IMR-90 (cell line): ENCODE measurements at regions not wholly inside any gene's neighbourhood (a gene's known extent, or its start where the extent isn't known, plus 50 kb on each side); places are given as distances from the start of the nearest gene placed in this dataset.

Experiments used
- ATAC-seq: fragments of 200-7000 bp; cut with Tn5 transposase; 2 replicates; pipeline ENCODE4 v1.9.1; 2020; ENCODE audit warnings: low read depth, mild to moderate bottlenecking, moderate library complexity
- BruUV-seq: library from RNA; stranded (reverse); fragments of 400-500 nt; replicated peaks from 2 replicates; lab custom pipeline; 2021; lab: Mats Ljungman, UMichigan
- CTCF ChIA-PET: fragments of 300-600 bp; formaldehyde crosslinking; extraction: SDS; loops from one replicate; lab custom pipeline; 2021; ENCODE audit warnings: antibody characterized with exemption; lab: Yijun Ruan, JAX
- POLR2A ChIA-PET: fragments of 300-600 bp; sonication (Branson Sonifier 250); formaldehyde crosslinking; loops from one replicate; lab custom pipeline; 2022; ENCODE audit warnings: antibody characterized with exemption; ENCODE audit not compliant: unreplicated experiment; lab: Charles Lee
- DNase-seq: peaks from one replicate; pipeline ENCODE4 v3.0.0; 2013
- H2AFZ ChIP-seq: replicated peaks from 2 replicates; pipeline ENCODE3; 2013; ENCODE audit warnings: low read length, mild to moderate bottlenecking; ENCODE audit not compliant: poor library complexity
- H2AK5ac ChIP-seq: 2 replicates; pipeline ENCODE4 v1.6.1; 2013; ENCODE audit warnings: low read depth, low read length, inconsistent platforms
- H2AK9ac ChIP-seq: replicated peaks from 2 replicates; pipeline ENCODE3; 2013; ENCODE audit warnings: mild to moderate bottlenecking, low read depth, low read length, moderate library complexity; ENCODE audit not compliant: poor library complexity
- H2BK120ac ChIP-seq: 2 replicates; pipeline ENCODE4 v1.6.1; 2013; ENCODE audit warnings: low read depth, low read length, inconsistent platforms
- H2BK15ac ChIP-seq: 3 replicates; pipeline ENCODE4 v1.6.1; 2013; ENCODE audit warnings: low read depth, low read length, inconsistent platforms
- H2BK20ac ChIP-seq: 2 replicates; pipeline ENCODE4 v1.6.1; 2013; ENCODE audit warnings: low read depth, mild to moderate bottlenecking, inconsistent platforms, low read length, moderate library complexity
- H2BK5ac ChIP-seq: 2 replicates; pipeline ENCODE4 v1.6.1; 2013; ENCODE audit warnings: mild to moderate bottlenecking, low read depth, low read length, inconsistent platforms; ENCODE audit not compliant: poor library complexity, severe bottlenecking
- H3K14ac ChIP-seq: replicated peaks from 2 replicates; pipeline ENCODE4 v1.6.1; 2013; ENCODE audit warnings: low read depth, low read length, inconsistent platforms
- H3K18ac ChIP-seq: 2 replicates; pipeline ENCODE4 v1.6.1; 2013; ENCODE audit warnings: low read depth, low read length, control low read depth
- H3K23ac ChIP-seq: 2 replicates; pipeline ENCODE4 v1.6.1; 2013; ENCODE audit warnings: low read depth, low read length, inconsistent platforms
- H3K27ac ChIP-seq: 2 replicates; pipeline ENCODE4 v1.5.1; 2013; ENCODE audit warnings: mild to moderate bottlenecking, control low read depth, low read length; ENCODE audit not compliant: insufficient read depth
- H3K27me3 ChIP-seq: 2 replicates; pipeline ENCODE4 v1.6.1; 2013; ENCODE audit warnings: low read length; ENCODE audit not compliant: control insufficient read depth, insufficient read depth
- H3K36me3 ChIP-seq: 2 replicates; pipeline ENCODE4 v1.6.1; 2013; ENCODE audit warnings: low read length, mixed read lengths; ENCODE audit not compliant: control insufficient read depth, insufficient read depth
- H3K4ac ChIP-seq: 2 replicates; pipeline ENCODE4 v1.6.1; 2013; ENCODE audit warnings: low read depth, low read length, inconsistent platforms
- H3K4me1 ChIP-seq: 2 replicates; pipeline ENCODE4 v1.6.1; 2013; ENCODE audit warnings: low read length, mixed read lengths; ENCODE audit not compliant: control insufficient read depth, insufficient read depth
- H3K4me2 ChIP-seq: 2 replicates; pipeline ENCODE4 v1.6.1; 2013; ENCODE audit warnings: low read depth, mild to moderate bottlenecking, control low read depth, low read length, moderate library complexity
- H3K4me3 ChIP-seq: 2 replicates; pipeline ENCODE4 v1.5.1; 2013; ENCODE audit warnings: low read depth, mild to moderate bottlenecking, control low read depth, low read length, moderate library complexity; ENCODE audit not compliant: insufficient read depth
- H3K56ac ChIP-seq: 2 replicates; pipeline ENCODE4 v1.6.1; 2013; ENCODE audit warnings: low read length, inconsistent platforms; ENCODE audit not compliant: insufficient read depth; ENCODE audit errors: extremely low read depth
- H3K79me1 ChIP-seq, 2 experiments: 2 replicates each; pipeline ENCODE4 v1.6.1; 2013; ENCODE audit warnings: low read length in 2 of 2, inconsistent platforms in 1 of 2, low read depth in 1 of 2
- H3K9ac ChIP-seq: 2 replicates; pipeline ENCODE4 v1.6.1; 2013; ENCODE audit warnings: low read depth, low read length, control low read depth
- H3K9me1 ChIP-seq: 2 replicates; pipeline ENCODE4 v1.6.1; 2013; ENCODE audit warnings: low read length, inconsistent platforms; ENCODE audit not compliant: insufficient read depth
- H3K9me3 ChIP-seq: 2 replicates; pipeline ENCODE4 v1.6.1; 2013; ENCODE audit warnings: low read length; ENCODE audit not compliant: control insufficient read depth, insufficient read depth
- H4K20me1 ChIP-seq: 2 replicates; pipeline ENCODE4 v1.6.1; 2013; ENCODE audit warnings: low read length, inconsistent platforms; ENCODE audit not compliant: insufficient read depth
- H4K5ac ChIP-seq: 2 replicates; pipeline ENCODE4 v1.6.1; 2013; ENCODE audit warnings: mild to moderate bottlenecking, low read depth, low read length, control low read depth
- H4K8ac ChIP-seq, 2 experiments: 2 replicates each; pipeline ENCODE4 v1.6.1; 2013; ENCODE audit warnings: low read depth in 2 of 2, low read length in 2 of 2, control low read depth in 1 of 2, inconsistent platforms in 1 of 2
- H4K91ac ChIP-seq: 2 replicates; pipeline ENCODE4 v1.6.1; 2013; ENCODE audit warnings: low read depth, low read length, inconsistent platforms; ENCODE audit not compliant: insufficient read depth
- WGBS, 2 experiments: methylation state at CpG; one replicate each; pipeline versions ENCODE4 v1.1.5 to v1.1.7; 2013; ENCODE audit warnings: missing lambda C conversion rate in 2 of 2; ENCODE audit not compliant: insufficient read length in 1 of 2; ENCODE audit errors: extremely low coverage in 2 of 2; 5-methylcytosine and 5-hydroxymethylcytosine counted together
- dilution Hi-C: fragments of 300-500 bp; cut with HindIII; formaldehyde crosslinking; loops from one replicate; pipeline ENCODE4 v1.14.3; 2018; ENCODE audit warnings: low sequenced_read_pairs; ENCODE audit not compliant: unreplicated experiment
- in situ Hi-C: fragments of 300-500 bp; cut with MboI; formaldehyde crosslinking; loops from 3 replicates; pipeline ENCODE4 v1.14.3; 2019; ENCODE audit warnings: low sequenced_read_pairs, inconsistent platforms, mixed read lengths
- intact Hi-C: fragments of 100-400 bp; cut with micrococcal nuclease; formaldehyde crosslinking; loops from 2 replicates; pipeline ENCODE4 v1.10.0; 2022
- TF ChIP-seq, protein P1 (sequence below): conservative IDR thresholded peaks from 2 replicates; pipeline ENCODE4 v1.5.1; 2012; ENCODE audit warnings: mild to moderate bottlenecking, low read depth, low read length, improper control_type of control experiment

- peaks cover 13% of the 10 kb centered on the region for H3K4me1 ChIP-seq
- TF ChIP-seq, protein P1, sequence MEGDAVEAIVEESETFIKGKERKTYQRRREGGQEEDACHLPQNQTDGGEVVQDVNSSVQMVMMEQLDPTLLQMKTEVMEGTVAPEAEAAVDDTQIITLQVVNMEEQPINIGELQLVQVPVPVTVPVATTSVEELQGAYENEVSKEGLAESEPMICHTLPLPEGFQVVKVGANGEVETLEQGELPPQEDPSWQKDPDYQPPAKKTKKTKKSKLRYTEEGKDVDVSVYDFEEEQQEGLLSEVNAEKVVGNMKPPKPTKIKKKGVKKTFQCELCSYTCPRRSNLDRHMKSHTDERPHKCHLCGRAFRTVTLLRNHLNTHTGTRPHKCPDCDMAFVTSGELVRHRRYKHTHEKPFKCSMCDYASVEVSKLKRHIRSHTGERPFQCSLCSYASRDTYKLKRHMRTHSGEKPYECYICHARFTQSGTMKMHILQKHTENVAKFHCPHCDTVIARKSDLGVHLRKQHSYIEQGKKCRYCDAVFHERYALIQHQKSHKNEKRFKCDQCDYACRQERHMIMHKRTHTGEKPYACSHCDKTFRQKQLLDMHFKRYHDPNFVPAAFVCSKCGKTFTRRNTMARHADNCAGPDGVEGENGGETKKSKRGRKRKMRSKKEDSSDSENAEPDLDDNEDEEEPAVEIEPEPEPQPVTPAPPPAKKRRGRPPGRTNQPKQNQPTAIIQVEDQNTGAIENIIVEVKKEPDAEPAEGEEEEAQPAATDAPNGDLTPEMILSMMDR = no peak
- no peak overlapping the region for H4K8ac ChIP-seq
- no peaks in the 10 kb centered on the region for H3K79me1 ChIP-seq
- ATAC-seq (no peak), DNase-seq (no peak)
- H3K14ac ChIP-seq = no peak overlapping the region
- H3K9me1 ChIP-seq = peaks cover 27% of the 10 kb centered on the region
- peak overlapping the region; percentile 14; the same call in 1 of the 2 replicates for H2BK120ac ChIP-seq
- peak overlapping the region; percentile 20 for H3K4ac ChIP-seq
- H3K18ac ChIP-seq = no peak overlapping the region
- H2BK5ac ChIP-seq = no peak overlapping the region
- no CpG with 5 or more reads among the region's 2 CpGs for WGBS, 2 experiments
- CTCF ChIA-PET = no interaction called here
- peak overlapping the region; percentile 32; the same call in 1 of the 2 replicates for H4K91ac ChIP-seq
- dilution Hi-C loops = no loop called here
- no peak overlapping the region for H2AFZ ChIP-seq
- 0 out of 2 replicates have a peak overlapping the region, but pooled peaks have one; percentile 62 for H2BK20ac ChIP-seq
- no peak overlapping the region for H3K23ac ChIP-seq
- peak overlapping the region; percentile 56; the same call in 1 of the 2 replicates for H2AK5ac ChIP-seq
- H3K9me3 ChIP-seq = no peaks in the 10 kb centered on the region
- no peak overlapping the region for H4K5ac ChIP-seq
- H3K56ac ChIP-seq = no peak overlapping the region
- no peaks in the 10 kb centered on the region for H4K20me1 ChIP-seq
- POLR2A ChIA-PET = no interaction called here
- intact Hi-C loops = no loop called here
- no peak overlapping the region for H3K4me2 ChIP-seq
- H3K4me3 ChIP-seq = no peak overlapping the region
- no peak overlapping the region for H3K27ac ChIP-seq
- BruUV-seq = no TSS peak
- 0 out of 3 replicates have a peak overlapping the region, but pooled peaks have one; percentile 71 for H2BK15ac ChIP-seq
- no peak overlapping the region for H3K9ac ChIP-seq
- H3K36me3 ChIP-seq = no peaks in the 10 kb centered on the region
- no peaks in the 10 kb centered on the region for H3K27me3 ChIP-seq
- peak overlapping the region; percentile 23 for H2AK9ac ChIP-seq
- in situ Hi-C loops = no loop called here
These were observed 75.2 kb upstream of the DUSP5 start for GRCh38 chr10:110422548-110422947.
